ENCODE measurements at regions not wholly inside any gene's neighbourhood (a gene's known extent, or its start where the extent isn't known, plus 50 kb on each side); places are given as distances from the start of the nearest gene placed in this dataset.
"Not testable (repeated sequence)": the region's sequence is repeated elsewhere in the genome, so short reads cannot be mapped to it uniquely, and the experiment has no call there.

GRCh38 chr1:60697204-60697994 lies 385.0 kb upstream of the NFIA start:
- DNase-seq: no peak
- H3K36me3 ChIP-seq: no peaks in the 10 kb centered on the region
- ATAC-seq: no peak
- no peak overlapping the region for H3K4me3 ChIP-seq
- no peaks in the 10 kb centered on the region for H3K9me3 ChIP-seq
- no peaks in the 10 kb centered on the region for H3K4me1 ChIP-seq
- no peaks in the 10 kb centered on the region for H3K27me3 ChIP-seq
- intact Hi-C loops (cut with DNase I): no loop called here
- no peak overlapping the region for H3K27ac ChIP-seq
- TF ChIP-seq CTCF (IDR thresholded peaks at IDR 0.05): no peak

GRCh38 chr1:60696512-60696911 lies 385.8 kb upstream of the NFIA start:
- no peak overlapping the region for H3K27ac ChIP-seq
- no peak for TF ChIP-seq CTCF (IDR thresholded peaks at IDR 0.05)
- H3K4me3 ChIP-seq: no peak overlapping the region
- intact Hi-C loops (cut with DNase I): no loop called here
- ATAC-seq (no peak), DNase-seq (no peak)
- no peaks in the 10 kb centered on the region for H3K27me3 ChIP-seq
- H3K4me1 ChIP-seq: no peaks in the 10 kb centered on the region
- H3K9me3 ChIP-seq: no peaks in the 10 kb centered on the region
- no peaks in the 10 kb centered on the region for H3K36me3 ChIP-seq

- ATAC-seq: no peak
- Histone ChIP-seq H3K9me3 (no peaks in the 10 kb centered on the region), H3K27ac (no peak overlapping the region), H3K27me3 (no peaks in the 10 kb centered on the region), H3K36me3 (no peaks in the 10 kb centered on the region), H3K4me3 (no peak overlapping the region), H3K4me1 (no peaks in the 10 kb centered on the region)
- intact Hi-C loops (cut with DNase I): no loop called here
- DNase-seq: no peak
- TF ChIP-seq CTCF (IDR thresholded peaks at IDR 0.05): no peak
These were observed 386.6 kb upstream of the NFIA start for GRCh38 chr1:60695716-60696171.

- ATAC-seq (no peak), DNase-seq (no peak)
- no peaks in the 10 kb centered on the region for H3K9me3 ChIP-seq
- intact Hi-C loops (cut with DNase I): no loop called here
- H3K36me3 ChIP-seq: no peaks in the 10 kb centered on the region
- TF ChIP-seq CTCF (IDR thresholded peaks at IDR 0.05): no peak
- H3K27me3 ChIP-seq: no peaks in the 10 kb centered on the region
- no peaks in the 10 kb centered on the region for H3K4me1 ChIP-seq
- H3K27ac ChIP-seq: no peak overlapping the region
- H3K4me3 ChIP-seq: no peak overlapping the region
These were observed 387.4 kb upstream of the NFIA start for GRCh38 chr1:60694980-60695379.

- Histone ChIP-seq H3K27ac (no peak overlapping the region), H3K4me1 (no peaks in the 10 kb centered on the region), H3K9me3 (peaks cover 4% of the 10 kb centered on the region), H3K4me3 (no peak overlapping the region), H3K36me3 (no peaks in the 10 kb centered on the region), H3K27me3 (no peaks in the 10 kb centered on the region)
- ATAC-seq (no peak), DNase-seq (no peak)
- intact Hi-C loops (cut with DNase I): no loop called here
- TF ChIP-seq CTCF (IDR thresholded peaks at IDR 0.05): no peak
These were observed 390.3 kb upstream of the NFIA start for GRCh38 chr1:60692031-60692430.

GRCh38 chr1:60688221-60688620 lies 394.1 kb upstream of the NFIA start:
- H3K4me1 ChIP-seq; intact Hi-C loops (cut with DNase I); H3K27me3 ChIP-seq; H3K4me3 ChIP-seq; ATAC-seq; H3K9me3 ChIP-seq; H3K27ac ChIP-seq; H3K36me3 ChIP-seq; DNase-seq: not testable (repeated sequence)
